MM.1S (cell line): ENCODE measurements at regions not wholly inside any gene's neighbourhood (a gene's known extent, or its start where the extent isn't known, plus 50 kb on each side); places are given as distances from the start of the nearest gene placed in this dataset.

Experiments used
- DNase-seq: peaks from one replicate; pipeline ENCODE4 v3.0.0-alpha.2; 2015
- H2AFZ ChIP-seq: fragments of 300-600 bp; sonication (generic); 2 replicates; pipeline ENCODE4 v1.6.0; 2016; ENCODE audit warnings: antibody characterized with exemption, low read length
- H3F3A ChIP-seq: fragments of 300-600 bp; sonication (generic); 2 replicates; pipeline ENCODE4 v1.6.1; 2016; ENCODE audit warnings: mild to moderate bottlenecking, antibody characterized with exemption, low read length, moderate library complexity, mixed read lengths; ENCODE audit not compliant: insufficient read depth
- H3K27ac ChIP-seq: fragments of 300-600 bp; sonication (generic); 2 replicates; pipeline ENCODE4 v1.5.1; 2016; ENCODE audit warnings: mild to moderate bottlenecking, low read length
- H3K27me3 ChIP-seq: fragments of 300-600 bp; sonication (generic); replicated peaks from 2 replicates; pipeline ENCODE4 v1.6.0; 2016; ENCODE audit warnings: low read length; ENCODE audit not compliant: insufficient read depth
- H3K36me3 ChIP-seq: fragments of 300-600 bp; sonication (generic); replicated peaks from 2 replicates; pipeline ENCODE4 v1.6.1; 2016; ENCODE audit warnings: mild to moderate bottlenecking, low read length, mixed read lengths; ENCODE audit not compliant: insufficient read depth
- H3K4me1 ChIP-seq: fragments of 300-600 bp; sonication (generic); 2 replicates; pipeline ENCODE4 v1.6.1; 2016; ENCODE audit warnings: low read length, mixed read lengths
- H3K4me2 ChIP-seq: fragments of 300-600 bp; sonication (generic); 2 replicates; pipeline ENCODE4 v1.6.0; 2016; ENCODE audit warnings: low read depth, low read length
- H3K4me3 ChIP-seq: fragments of 300-600 bp; sonication (generic); 2 replicates; pipeline ENCODE4 v1.5.1; 2016; ENCODE audit warnings: low read length, mixed read lengths
- H3K79me2 ChIP-seq: fragments of 300-600 bp; sonication (generic); 2 replicates; pipeline ENCODE4 v1.6.1; 2016; ENCODE audit warnings: mixed run types, low read length, mixed read lengths
- H3K9ac ChIP-seq: fragments of 300-600 bp; sonication (generic); 2 replicates; pipeline ENCODE4 v1.6.1; 2016; ENCODE audit warnings: low read length, mixed read lengths
- H3K9me2 ChIP-seq: fragments of 300-600 bp; sonication (generic); replicated peaks from 2 replicates; pipeline ENCODE4 v1.6.1; 2016; ENCODE audit warnings: mild to moderate bottlenecking, low read length, mixed read lengths; ENCODE audit not compliant: insufficient read depth
- H3K9me3 ChIP-seq: fragments of 300-600 bp; sonication (generic); replicated peaks from 2 replicates; pipeline ENCODE4 v1.6.1; 2016; ENCODE audit warnings: mild to moderate bottlenecking, low read length, mixed read lengths; ENCODE audit not compliant: insufficient read depth
- H4K20me1 ChIP-seq: fragments of 300-600 bp; sonication (generic); 2 replicates; pipeline ENCODE4 v1.6.1; 2016; ENCODE audit warnings: mild to moderate bottlenecking, low read length, moderate library complexity, mixed read lengths; ENCODE audit not compliant: insufficient read depth
- EZH2 ChIP-seq: fragments of 300-600 bp; sonication (generic); optimal IDR thresholded peaks from 2 replicates; pipeline ENCODE3; 2017; ENCODE audit warnings: low read depth, mild to moderate bottlenecking, antibody characterized with exemption, low read length, mixed read lengths
- EZH2phosphoT487 ChIP-seq: fragments of 300-600 bp; sonication (generic); IDR thresholded peaks from 2 replicates; pipeline ENCODE4 v1.6.1; 2018; ENCODE audit warnings: antibody characterized with exemption, low read length
- TF ChIP-seq, protein P1 (sequence below): fragments of 300-600 bp; sonication (generic); IDR thresholded peaks from 2 replicates; pipeline ENCODE4 v1.5.1; 2016; ENCODE audit warnings: antibody characterized with exemption, low read length, mixed read lengths

DNA sequence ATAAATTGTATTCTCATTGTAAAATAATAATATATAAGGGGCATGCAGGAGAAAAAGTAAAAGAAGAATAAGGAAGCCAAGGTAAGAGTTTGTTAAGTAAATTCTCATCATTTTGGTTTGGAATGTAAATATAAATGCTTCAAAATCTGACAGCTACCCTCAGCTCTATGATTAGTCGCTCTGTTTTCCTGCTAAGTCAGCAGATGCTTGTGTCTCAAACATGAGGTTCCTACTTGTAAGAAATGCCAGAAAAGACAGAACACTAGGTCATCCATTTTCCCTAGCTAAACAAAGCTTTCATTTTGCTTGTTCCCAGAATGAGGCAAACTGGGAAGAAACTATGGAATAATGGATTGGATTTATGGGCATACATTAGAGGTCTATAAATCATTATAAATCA, 293.1 kb downstream of the DMRTA1 start:
- no peak overlapping the region for H3K27ac ChIP-seq
- no peak overlapping the region for H3K4me2 ChIP-seq
- H3F3A ChIP-seq: no peaks in the 10 kb centered on the region
- no peaks in the 10 kb centered on the region for H4K20me1 ChIP-seq
- H3K9me2 ChIP-seq: no peaks in the 10 kb centered on the region
- H3K36me3 ChIP-seq: no peaks in the 10 kb centered on the region
- H3K4me1 ChIP-seq: no peaks in the 10 kb centered on the region
- no peaks in the 10 kb centered on the region for H3K27me3 ChIP-seq
- no peaks in the 10 kb centered on the region for H3K9me3 ChIP-seq
- H3K79me2 ChIP-seq: no peaks in the 10 kb centered on the region
- H3K4me3 ChIP-seq: no peak overlapping the region
- no peak for DNase-seq
- no peak overlapping the region for H2AFZ ChIP-seq
- no peak overlapping the region for H3K9ac ChIP-seq
- TF ChIP-seq EZH2: no peak
- no peak for TF ChIP-seq EZH2phosphoT487
- TF ChIP-seq, protein P1, sequence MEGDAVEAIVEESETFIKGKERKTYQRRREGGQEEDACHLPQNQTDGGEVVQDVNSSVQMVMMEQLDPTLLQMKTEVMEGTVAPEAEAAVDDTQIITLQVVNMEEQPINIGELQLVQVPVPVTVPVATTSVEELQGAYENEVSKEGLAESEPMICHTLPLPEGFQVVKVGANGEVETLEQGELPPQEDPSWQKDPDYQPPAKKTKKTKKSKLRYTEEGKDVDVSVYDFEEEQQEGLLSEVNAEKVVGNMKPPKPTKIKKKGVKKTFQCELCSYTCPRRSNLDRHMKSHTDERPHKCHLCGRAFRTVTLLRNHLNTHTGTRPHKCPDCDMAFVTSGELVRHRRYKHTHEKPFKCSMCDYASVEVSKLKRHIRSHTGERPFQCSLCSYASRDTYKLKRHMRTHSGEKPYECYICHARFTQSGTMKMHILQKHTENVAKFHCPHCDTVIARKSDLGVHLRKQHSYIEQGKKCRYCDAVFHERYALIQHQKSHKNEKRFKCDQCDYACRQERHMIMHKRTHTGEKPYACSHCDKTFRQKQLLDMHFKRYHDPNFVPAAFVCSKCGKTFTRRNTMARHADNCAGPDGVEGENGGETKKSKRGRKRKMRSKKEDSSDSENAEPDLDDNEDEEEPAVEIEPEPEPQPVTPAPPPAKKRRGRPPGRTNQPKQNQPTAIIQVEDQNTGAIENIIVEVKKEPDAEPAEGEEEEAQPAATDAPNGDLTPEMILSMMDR: no peak

DNA sequence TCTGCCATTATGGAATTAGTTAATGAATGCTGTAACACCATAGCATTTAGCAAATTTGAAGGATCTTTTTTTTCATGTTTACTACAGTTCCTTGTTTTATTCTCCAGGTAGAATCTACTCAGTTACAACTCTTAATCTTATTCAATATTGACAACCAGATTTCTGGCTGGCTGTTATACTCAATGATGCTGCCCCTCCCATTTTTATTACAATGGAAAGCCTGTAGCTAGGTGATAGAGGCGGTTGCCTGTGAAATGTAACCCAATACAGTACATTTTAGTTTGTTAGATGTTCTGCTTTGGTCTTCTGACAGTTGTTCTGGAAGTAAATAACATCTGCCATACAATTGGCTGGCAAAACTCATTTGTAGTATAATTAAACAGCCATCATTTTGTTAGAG, 294.2 kb downstream of the DMRTA1 start:
- H3K9me3 ChIP-seq: no peaks in the 10 kb centered on the region
- no peak overlapping the region for H3K4me2 ChIP-seq
- H3K9ac ChIP-seq: no peak overlapping the region
- no peaks in the 10 kb centered on the region for H4K20me1 ChIP-seq
- no peak for TF ChIP-seq EZH2
- TF ChIP-seq, protein P1: no peak
- TF ChIP-seq EZH2phosphoT487: no peak
- no peaks in the 10 kb centered on the region for H3K79me2 ChIP-seq
- no peaks in the 10 kb centered on the region for H3K9me2 ChIP-seq
- DNase-seq: no peak
- no peak overlapping the region for H2AFZ ChIP-seq
- H3F3A ChIP-seq: no peaks in the 10 kb centered on the region
- no peak overlapping the region for H3K27ac ChIP-seq
- H3K36me3 ChIP-seq: no peaks in the 10 kb centered on the region
- no peak overlapping the region for H3K4me3 ChIP-seq
- H3K4me1 ChIP-seq: no peaks in the 10 kb centered on the region
- H3K27me3 ChIP-seq: no peaks in the 10 kb centered on the region

DNA sequence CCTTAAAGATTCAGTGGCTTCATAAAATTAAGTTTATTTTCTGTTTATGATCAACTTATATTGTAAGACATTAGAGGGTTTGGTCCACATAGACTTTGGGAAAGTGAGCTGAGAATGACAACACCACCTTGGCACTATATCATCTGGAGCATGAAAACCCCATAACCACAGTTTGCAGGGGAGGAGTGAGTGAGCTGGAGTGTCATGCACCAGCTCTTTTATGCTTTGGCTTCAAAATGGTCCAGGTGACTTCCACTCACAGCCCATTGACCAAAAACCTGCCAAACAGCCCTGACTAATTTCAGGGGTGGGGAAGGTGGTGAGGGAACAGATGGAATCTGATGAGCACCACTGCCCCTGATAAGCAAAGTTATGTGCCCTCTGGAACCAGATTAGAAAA, 295.8 kb downstream of the DMRTA1 start:
- TF ChIP-seq, protein P1: no peak
- TF ChIP-seq EZH2 (no peak), EZH2phosphoT487 (no peak)
- no peaks in the 10 kb centered on the region for H3K27me3 ChIP-seq
- no peaks in the 10 kb centered on the region for H3F3A ChIP-seq
- no peak for DNase-seq
- H3K4me1 ChIP-seq: no peaks in the 10 kb centered on the region
- H3K4me3 ChIP-seq: no peak overlapping the region
- no peaks in the 10 kb centered on the region for H4K20me1 ChIP-seq
- H3K27ac ChIP-seq: no peak overlapping the region
- no peaks in the 10 kb centered on the region for H3K79me2 ChIP-seq
- H3K36me3 ChIP-seq: no peaks in the 10 kb centered on the region
- no peaks in the 10 kb centered on the region for H3K9me3 ChIP-seq
- no peak overlapping the region for H3K9ac ChIP-seq
- H2AFZ ChIP-seq: no peak overlapping the region
- no peak overlapping the region for H3K4me2 ChIP-seq
- H3K9me2 ChIP-seq: no peaks in the 10 kb centered on the region
